Body of pancreas (tissue), 4 donors: ENCODE measurements at regions not wholly inside any gene's neighbourhood (a gene's known extent, or its start where the extent isn't known, plus 50 kb on each side); places are given as distances from the start of the nearest gene placed in this dataset.
"Not testable (repeated sequence)": the region's sequence is repeated elsewhere in the genome, so short reads cannot be mapped to it uniquely, and the experiment has no call there.

Source experiments
- ATAC-seq: fragments of 150-250 bp; one replicate; pipeline ENCODE4 v1.9.1; 2016
- DNase-seq, 4 donors: peaks; one replicate each; pipeline ENCODE4 v3.0.0-alpha.2; 2019
- H3K27ac ChIP-seq, 4 donors: fragments of 200-600 bp; sonication (generic); 1 replicate in 3 of 4; 2 replicates in 1 of 4; pipeline versions ENCODE4 v1.5.1 to v1.6.1; 2016 to 2019; ENCODE audit warnings: mild to moderate bottlenecking in 1 of 4, mixed read lengths in 1 of 4, moderate library complexity in 1 of 4
- H3K27me3 ChIP-seq, 2 donors: fragments of 200-600 bp; sonication (generic); one replicate each; pipeline ENCODE4 v1.6.0; 2016; ENCODE audit warnings: mild to moderate bottlenecking in 1 of 2
- H3K36me3 ChIP-seq, 2 donors: fragments of 200-600 bp; sonication (generic); replicated peaks in 1 of 2; 2 replicates each; pipeline ENCODE4 v1.5.1; 2016; ENCODE audit warnings: low read depth in 2 of 2; ENCODE audit not compliant: insufficient read depth in 1 of 2
- H3K4me1 ChIP-seq: fragments of 200-600 bp; sonication (generic); one replicate; pipeline ENCODE4 v1.6.0; 2016
- H3K4me3 ChIP-seq, 2 donors: fragments of 200-600 bp; sonication (generic); 1 replicate in 1 of 2; 2 replicates in 1 of 2; pipeline ENCODE4 v1.5.1; 2016 to 2019
- H3K9me3 ChIP-seq, 3 donors: fragments of 200-600 bp; sonication (generic); 1 replicate in 2 of 3; 2 replicates in 1 of 3; pipeline ENCODE4 v1.5.1; 2016
- POLR2A ChIP-seq, 3 donors: fragments of 450-650 bp; IDR thresholded peaks; one replicate each; pipeline ENCODE4 v1.6.1; 2016; ENCODE audit warnings: antibody characterized with exemption in 3 of 3, mild to moderate bottlenecking in 2 of 3
- WGBS, 2 donors: methylation state at CpG; one replicate each; pipeline ENCODE4 v1.1.5; 2017; 5-methylcytosine and 5-hydroxymethylcytosine counted together
- intact Hi-C: fragments of 100-400 bp; cut with DNase I; formaldehyde crosslinking; loops from one replicate; pipeline ENCODE4 v1.15.1; 2023
- TF ChIP-seq, protein P1 (sequence below), 7 experiments: fragments of 450-650 bp in 4 of 7; fragments of 200-600 bp in 3 of 7; sonication (generic) in 3 of 7; IDR thresholded peaks; one replicate each; pipeline ENCODE4 v1.5.1; 2016 to 2019; ENCODE audit warnings: antibody characterized with exemption in 7 of 7

- Histone ChIP-seq H3K27me3 (no peaks in the 10 kb centered on the region), H3K4me3 (no peak overlapping the region), H3K9me3 (no peaks in the 10 kb centered on the region), H3K4me1 (no peaks in the 10 kb centered on the region), H3K36me3 (no peaks in the 10 kb centered on the region), H3K27ac (no peak overlapping the region)
- 92 to 94% methylated on average over 5 of the region's 5 CpGs for WGBS, 2 donors
- intact Hi-C loops: no loop called here
- TF ChIP-seq, protein P1, sequence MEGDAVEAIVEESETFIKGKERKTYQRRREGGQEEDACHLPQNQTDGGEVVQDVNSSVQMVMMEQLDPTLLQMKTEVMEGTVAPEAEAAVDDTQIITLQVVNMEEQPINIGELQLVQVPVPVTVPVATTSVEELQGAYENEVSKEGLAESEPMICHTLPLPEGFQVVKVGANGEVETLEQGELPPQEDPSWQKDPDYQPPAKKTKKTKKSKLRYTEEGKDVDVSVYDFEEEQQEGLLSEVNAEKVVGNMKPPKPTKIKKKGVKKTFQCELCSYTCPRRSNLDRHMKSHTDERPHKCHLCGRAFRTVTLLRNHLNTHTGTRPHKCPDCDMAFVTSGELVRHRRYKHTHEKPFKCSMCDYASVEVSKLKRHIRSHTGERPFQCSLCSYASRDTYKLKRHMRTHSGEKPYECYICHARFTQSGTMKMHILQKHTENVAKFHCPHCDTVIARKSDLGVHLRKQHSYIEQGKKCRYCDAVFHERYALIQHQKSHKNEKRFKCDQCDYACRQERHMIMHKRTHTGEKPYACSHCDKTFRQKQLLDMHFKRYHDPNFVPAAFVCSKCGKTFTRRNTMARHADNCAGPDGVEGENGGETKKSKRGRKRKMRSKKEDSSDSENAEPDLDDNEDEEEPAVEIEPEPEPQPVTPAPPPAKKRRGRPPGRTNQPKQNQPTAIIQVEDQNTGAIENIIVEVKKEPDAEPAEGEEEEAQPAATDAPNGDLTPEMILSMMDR (IDR thresholded peaks at IDR 0.05): no peak
- no peak for TF ChIP-seq POLR2A (IDR thresholded peaks at IDR 0.05)
- ATAC-seq: no peak
- no peak for DNase-seq
Measured at GRCh38 chr5:87198010-87198409, 69.7 kb upstream of the RASA1 start.

DNA sequence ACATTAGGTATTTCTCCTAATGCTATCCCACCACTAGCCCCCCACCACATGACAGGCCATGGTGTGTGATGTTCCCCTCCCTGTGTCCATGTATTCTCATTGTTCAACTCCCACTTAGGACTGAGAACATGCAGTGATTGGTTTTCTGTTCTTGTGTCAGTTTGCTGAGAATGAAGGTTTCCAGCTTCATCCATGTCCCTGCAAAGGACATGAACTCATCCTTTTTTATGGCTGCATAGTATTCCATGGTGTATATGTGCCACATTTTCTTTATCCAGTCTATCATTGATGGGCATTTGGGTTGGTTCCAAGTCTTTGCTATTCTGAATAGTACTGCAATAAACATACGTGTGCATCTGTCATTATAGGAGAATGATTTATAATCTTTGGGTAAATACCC, 68.4 kb upstream of the RASA1 start:
- H3K4me3 ChIP-seq, H3K4me1 ChIP-seq, intact Hi-C loops, DNase-seq, H3K27me3 ChIP-seq, H3K27ac ChIP-seq, H3K36me3 ChIP-seq, ATAC-seq, H3K9me3 ChIP-seq: not testable (repeated sequence)
- WGBS, 2 donors: 59 to 78% methylated on average over 1 of the region's 1 CpG

DNA sequence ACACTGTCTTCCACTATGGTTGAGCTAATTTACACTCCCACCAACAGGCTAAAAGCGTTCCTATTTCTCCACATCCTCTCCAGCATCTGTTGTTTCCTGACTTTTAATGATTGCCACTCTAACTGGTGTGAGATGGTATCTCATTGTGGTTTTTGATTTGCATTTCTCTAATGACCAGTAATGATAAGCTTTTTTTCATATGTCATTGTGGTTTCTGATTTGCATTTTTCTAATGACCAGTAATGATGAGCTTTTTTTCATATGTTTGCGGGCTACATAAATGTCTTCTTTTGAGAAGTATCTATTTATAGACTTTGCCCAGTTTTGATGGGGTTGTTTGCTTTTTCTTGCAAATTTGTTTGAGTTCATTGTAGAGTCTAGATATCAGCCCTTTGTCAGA, 68.0 kb upstream of the RASA1 start:
- H3K27me3 ChIP-seq, DNase-seq, intact Hi-C loops, H3K4me1 ChIP-seq, H3K27ac ChIP-seq, H3K9me3 ChIP-seq, ATAC-seq, H3K4me3 ChIP-seq, H3K36me3 ChIP-seq: not testable (repeated sequence)
- 77 to 78% methylated on average over 2 of the region's 2 CpGs for WGBS, 2 donors

DNA sequence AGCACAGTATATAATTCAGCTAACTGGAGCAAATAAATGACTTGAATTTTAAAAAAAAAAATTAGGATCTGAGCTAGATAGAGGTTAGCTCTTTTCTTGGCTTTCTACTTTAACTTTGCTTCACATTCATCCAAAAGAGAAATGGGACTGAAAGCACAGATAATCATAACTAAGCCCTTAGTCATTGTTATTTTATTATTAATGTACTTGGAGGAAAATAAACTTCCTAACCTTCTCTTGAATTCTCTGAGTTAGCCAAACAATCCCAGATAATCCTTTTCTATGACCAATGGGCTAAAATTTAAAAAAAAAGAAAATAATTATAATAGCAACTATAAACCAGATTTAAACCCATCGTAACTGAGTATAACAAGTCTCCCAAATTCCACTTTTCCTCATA, 57.6 kb upstream of the RASA1 start:
- Histone ChIP-seq H3K27me3 (no peaks in the 10 kb centered on the region), H3K9me3 (no peaks in the 10 kb centered on the region), H3K36me3 (no peaks in the 10 kb centered on the region), H3K4me1 (peaks cover 13% of the 10 kb centered on the region), H3K27ac (no peak overlapping the region), H3K4me3 (no peak overlapping the region)
- intact Hi-C loops: no loop called here
- WGBS, 2 donors: 92 to 93% methylated on average over 1 of the region's 1 CpG
- TF ChIP-seq, protein P1 (IDR thresholded peaks at IDR 0.05): no peak
- TF ChIP-seq POLR2A (IDR thresholded peaks at IDR 0.05): no peak
- DNase-seq: no peak
- ATAC-seq: no peak

DNA sequence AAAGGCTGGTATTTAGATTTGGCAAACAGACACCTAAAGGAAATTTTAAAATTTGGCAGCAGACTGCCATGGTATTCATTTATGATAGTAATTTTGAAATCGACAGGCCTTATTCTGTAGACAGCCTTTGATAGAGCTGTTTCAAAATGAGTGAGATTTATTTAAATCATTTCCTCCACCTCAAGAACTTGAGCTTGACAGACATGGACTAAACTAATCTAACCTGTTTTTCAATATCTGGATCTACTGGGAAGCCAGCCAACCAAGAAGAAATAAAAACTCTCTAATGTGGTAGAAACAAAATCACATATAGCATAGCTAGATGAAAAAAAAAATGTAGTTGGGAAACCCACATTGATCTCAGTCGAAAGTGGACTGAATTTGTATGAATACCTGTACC, 56.9 kb upstream of the RASA1 start:
- intact Hi-C loops: no loop called here
- TF ChIP-seq POLR2A (IDR thresholded peaks at IDR 0.05): no peak
- TF ChIP-seq, protein P1 (IDR thresholded peaks at IDR 0.05): no peak
- no peaks in the 10 kb centered on the region for H3K27me3 ChIP-seq
- DNase-seq: peak in 2 of 4 donors; percentile 16 to 24
- 13 to 15% methylated on average over 2 of the region's 2 CpGs for WGBS, 2 donors
- no peaks in the 10 kb centered on the region for H3K9me3 ChIP-seq
- peak; percentile 75 for ATAC-seq
- no peak overlapping the region for H3K4me3 ChIP-seq
- H3K36me3 ChIP-seq: no peaks in the 10 kb centered on the region
- peak overlapping the region in 1 of 4 donors; percentile 50 for H3K27ac ChIP-seq
- peaks cover 13% of the 10 kb centered on the region for H3K4me1 ChIP-seq

- peak overlapping the region in 1 of 4 donors; percentile 50 for H3K27ac ChIP-seq
- no peak overlapping the region for H3K4me3 ChIP-seq
- 35 to 54% methylated on average over 1 of the region's 1 CpG for WGBS, 2 donors
- intact Hi-C loops: no loop called here
- H3K36me3 ChIP-seq: no peaks in the 10 kb centered on the region
- no peak for TF ChIP-seq POLR2A (IDR thresholded peaks at IDR 0.05)
- TF ChIP-seq, protein P1 (IDR thresholded peaks at IDR 0.05): no peak
- H3K27me3 ChIP-seq: no peaks in the 10 kb centered on the region
- ATAC-seq (no peak), DNase-seq (no peak)
- H3K9me3 ChIP-seq: no peaks in the 10 kb centered on the region
- H3K4me1 ChIP-seq: peaks cover 13% of the 10 kb centered on the region
Measured at GRCh38 chr5:87211676-87212075, 56.0 kb upstream of the RASA1 start.

GRCh38 chr5:87212183-87212582, 55.5 kb upstream of the RASA1 start:
- intact Hi-C loops, DNase-seq, H3K36me3 ChIP-seq, ATAC-seq, H3K27me3 ChIP-seq, H3K27ac ChIP-seq, H3K4me3 ChIP-seq, H3K9me3 ChIP-seq: not testable (repeated sequence)
- WGBS, 2 donors: 81 to 87% methylated on average over 2 of the region's 2 CpGs
- H3K4me1 ChIP-seq: peaks cover 13% of the 10 kb centered on the region

- 44 to 53% methylated on average over 3 to 4 of the region's 4 CpGs for WGBS, 2 donors
Measured at GRCh38 chr5:87217480-87217879, 50.2 kb upstream of the RASA1 start.

More at GRCh38 chr5:87217480-87217879, 50.2 kb upstream of the RASA1 start:
- H3K9me3 ChIP-seq, intact Hi-C loops, H3K4me1 ChIP-seq, ATAC-seq, H3K4me3 ChIP-seq, H3K36me3 ChIP-seq, H3K27ac ChIP-seq, DNase-seq, H3K27me3 ChIP-seq: not testable (repeated sequence)
